Chondrocyte (in vitro differentiated cells): ENCODE measurements at regions not wholly inside any gene's neighbourhood (a gene's known extent, or its start where the extent isn't known, plus 50 kb on each side); places are given as distances from the start of the nearest gene placed in this dataset.

Experiments used
- DNase-seq: peaks from one replicate; pipeline ENCODE4 v3.0.0; 2021; ENCODE audit warnings: mixed read lengths, low spot score
- H3K27ac Mint-ChIP-seq: one replicate; pipeline ENCODE4 v1.8.0; 2021; ENCODE audit warnings: mild to moderate bottlenecking, moderate library complexity, mixed read lengths; ENCODE audit not compliant: unreplicated experiment
- H3K27me3 Mint-ChIP-seq: 2 replicates; pipeline ENCODE4 v1.8.0; 2021; ENCODE audit warnings: low read depth, mixed read lengths
- H3K36me3 Mint-ChIP-seq: 2 replicates; pipeline ENCODE4 v1.8.0; 2021; ENCODE audit warnings: low read depth, mixed read lengths
- H3K4me1 Mint-ChIP-seq: 2 replicates; pipeline ENCODE4 v1.8.0; 2021; ENCODE audit warnings: low read depth, mild to moderate bottlenecking, mixed read lengths
- H3K4me3 Mint-ChIP-seq: one replicate; pipeline ENCODE4 v1.8.0; 2021; ENCODE audit warnings: mild to moderate bottlenecking, moderate library complexity, mixed read lengths; ENCODE audit not compliant: unreplicated experiment
- H3K9me3 Mint-ChIP-seq: 2 replicates; pipeline ENCODE4 v1.8.0; 2021; ENCODE audit warnings: low read depth, mixed read lengths
- CTCF ChIP-seq: fragments of 200-600 bp; sonication (generic); IDR thresholded peaks from 2 replicates; pipeline ENCODE4 v1.5.0; 2021; ENCODE audit warnings: antibody characterized with exemption, mild to moderate bottlenecking, moderate library complexity

- Mint-ChIP-seq H3K9me3 (peaks cover 3% of the 10 kb centered on the region), H3K27me3 (no peaks in the 10 kb centered on the region), H3K4me3 (no peak overlapping the region), H3K4me1 (peaks cover 5% of the 10 kb centered on the region), H3K36me3 (no peaks in the 10 kb centered on the region), H3K27ac (no peak overlapping the region)
- no peak for DNase-seq
- TF ChIP-seq CTCF, result no peak
These were observed 269.1 kb downstream of the RAP2B start for GRCh38 chr3:153431076-153431475.

- H3K9me3 Mint-ChIP-seq, result peaks cover 3% of the 10 kb centered on the region
These were observed 275.6 kb downstream of the RAP2B start for GRCh38 chr3:153437666-153438065.

GRCh38 chr3:153438271-153438670, 276.2 kb downstream of the RAP2B start:
- H3K4me1 Mint-ChIP-seq, result peaks cover 2% of the 10 kb centered on the region
- H3K9me3 Mint-ChIP-seq, result peaks cover 3% of the 10 kb centered on the region
- peaks cover 9% of the 10 kb centered on the region for H3K27me3 Mint-ChIP-seq
- DNase-seq, result no peak
- no peak for TF ChIP-seq CTCF
- no peaks in the 10 kb centered on the region for H3K36me3 Mint-ChIP-seq
- no peak overlapping the region for H3K27ac Mint-ChIP-seq
- H3K4me3 Mint-ChIP-seq, result no peak overlapping the region

More at GRCh38 chr3:153437666-153438065, 275.6 kb downstream of the RAP2B start:
- no peak for TF ChIP-seq CTCF
- Mint-ChIP-seq H3K4me3 (no peak overlapping the region), H3K27me3 (peaks cover 8% of the 10 kb centered on the region), H3K27ac (no peak overlapping the region), H3K4me1 (peaks cover 2% of the 10 kb centered on the region), H3K36me3 (no peaks in the 10 kb centered on the region)
- no peak for DNase-seq

GRCh38 chr3:153439780-153440179, 277.8 kb downstream of the RAP2B start:
- DNase-seq, result no peak
- peaks cover 9% of the 10 kb centered on the region for H3K27me3 Mint-ChIP-seq
- peak; percentile 49 for TF ChIP-seq CTCF
- no peaks in the 10 kb centered on the region for H3K36me3 Mint-ChIP-seq
- H3K27ac Mint-ChIP-seq, result no peak overlapping the region
- H3K9me3 Mint-ChIP-seq, result no peaks in the 10 kb centered on the region
- H3K4me3 Mint-ChIP-seq, result no peak overlapping the region
- H3K4me1 Mint-ChIP-seq, result peaks cover 2% of the 10 kb centered on the region

- Mint-ChIP-seq H3K27me3 (peaks cover 9% of the 10 kb centered on the region), H3K9me3 (no peaks in the 10 kb centered on the region), H3K4me1 (peaks cover 2% of the 10 kb centered on the region), H3K36me3 (no peaks in the 10 kb centered on the region), H3K27ac (no peak overlapping the region), H3K4me3 (no peak overlapping the region)
- no peak for TF ChIP-seq CTCF
- DNase-seq, result no peak
These were observed 278.3 kb downstream of the RAP2B start for GRCh38 chr3:153440311-153440710.
